UCSD-AML1 (cell line): ENCODE measurements at regions not wholly inside any gene's neighbourhood (a gene's known extent, or its start where the extent isn't known, plus 50 kb on each side); places are given as distances from the start of the nearest gene placed in this dataset.
"Not testable (repeated sequence)": the region's sequence is repeated elsewhere in the genome, so short reads cannot be mapped to it uniquely, and the experiment has no call there.

Experiments used
- DNase-seq: peaks from one replicate; lab custom pipeline; 2025; ENCODE audit not compliant: unreplicated experiment; lab: John Stamatoyannopoulos, UW

DNA sequence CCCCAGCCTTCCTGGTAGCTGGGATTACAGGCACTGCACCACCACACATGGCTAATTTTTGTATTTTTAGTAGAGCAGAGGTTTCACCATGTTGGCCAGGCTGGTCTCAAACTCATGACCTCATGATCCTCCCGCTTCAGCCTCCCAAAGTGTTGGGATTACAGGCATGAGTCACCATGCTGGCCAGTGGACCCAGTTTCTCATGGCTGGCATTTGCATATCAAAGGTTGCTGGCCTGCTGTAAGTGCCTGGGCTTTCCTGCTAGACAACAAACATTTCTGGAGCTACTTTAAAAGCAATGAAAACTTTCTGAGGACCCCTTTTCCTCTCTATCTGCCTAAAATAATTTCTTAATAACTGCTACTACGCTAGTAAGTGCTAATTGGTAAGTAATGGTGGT lies 228.2 kb downstream of the PCDH10 start:
- DNase-seq: no peak

DNA sequence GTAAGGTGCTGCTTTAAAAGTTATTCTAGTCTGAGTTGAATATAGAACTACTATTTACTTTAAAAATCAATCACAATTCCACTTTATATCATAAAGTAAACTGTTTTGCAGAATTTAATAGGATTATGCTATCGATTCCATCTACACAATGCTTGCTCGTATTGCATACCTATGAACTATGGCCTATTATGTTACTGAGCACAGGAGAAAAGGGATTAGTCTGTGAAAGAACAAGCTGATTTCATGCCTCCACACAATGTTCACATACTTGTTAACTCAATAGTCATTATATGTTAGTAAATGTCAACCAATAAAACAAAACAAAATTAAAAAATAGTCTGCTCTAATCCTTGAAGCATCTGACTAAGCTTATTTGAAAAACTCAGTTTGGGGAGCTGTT lies 223.6 kb downstream of the PCDH10 start:
- DNase-seq: no peak

DNA sequence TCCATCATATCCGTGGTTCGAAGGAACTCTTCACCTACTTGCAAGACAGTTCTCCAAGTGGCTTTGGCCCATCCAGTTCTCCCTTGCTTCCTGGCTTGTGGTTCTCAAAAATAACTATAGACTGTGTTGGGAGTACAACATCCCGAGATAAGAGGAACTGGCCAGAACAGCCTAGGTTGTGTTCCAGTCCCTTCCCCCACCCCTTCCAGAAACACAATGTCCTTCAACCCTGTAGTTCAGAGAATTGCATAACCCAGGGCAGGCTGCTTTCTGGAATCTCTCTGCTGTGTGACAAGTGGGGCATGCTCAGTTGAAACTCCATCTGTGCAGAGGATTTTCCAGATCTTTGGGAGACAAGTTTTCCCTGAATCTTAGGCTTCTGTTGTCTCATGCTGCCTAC lies 206.5 kb downstream of the PCDH10 start:
- no peak for DNase-seq

DNA sequence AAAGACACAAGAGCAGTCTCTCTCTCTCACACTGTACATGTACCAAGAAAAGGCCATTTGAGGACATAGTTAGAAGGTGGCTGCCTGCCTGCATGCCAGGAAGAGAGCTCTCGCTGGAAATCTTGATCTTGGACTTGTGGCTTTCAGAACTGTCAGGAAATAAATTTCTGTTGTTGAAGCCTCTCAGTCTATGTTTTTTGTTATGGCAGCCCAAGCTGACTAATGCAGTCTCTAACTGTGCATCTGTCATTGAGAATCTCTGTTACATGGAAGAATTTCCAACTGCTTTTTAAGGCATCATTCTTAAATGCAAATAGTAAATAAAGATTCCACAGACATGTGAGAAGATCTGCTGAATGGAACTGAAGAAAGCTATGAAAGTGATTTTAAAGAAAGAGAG lies 198.3 kb downstream of the PCDH10 start:
- no peak for DNase-seq

DNA sequence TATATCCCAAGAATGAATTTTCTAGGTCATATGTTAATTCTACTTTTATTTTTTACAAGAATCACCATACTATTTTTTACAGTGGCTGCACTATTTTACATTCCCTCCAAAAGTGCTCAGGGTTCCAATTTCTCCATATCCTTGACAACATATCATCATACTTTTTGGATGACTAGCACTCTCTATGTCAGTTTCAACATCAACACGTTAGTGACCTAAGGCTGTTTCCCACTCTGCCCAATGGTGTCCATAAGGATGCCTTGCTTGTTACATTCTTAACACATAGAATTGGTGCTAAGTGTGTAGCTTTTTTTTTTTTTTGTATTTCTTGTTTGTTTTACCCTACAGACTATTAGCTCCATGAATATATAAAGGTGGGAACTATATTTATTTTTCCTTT lies 175.4 kb downstream of the PCDH10 start:
- no peak for DNase-seq

DNA sequence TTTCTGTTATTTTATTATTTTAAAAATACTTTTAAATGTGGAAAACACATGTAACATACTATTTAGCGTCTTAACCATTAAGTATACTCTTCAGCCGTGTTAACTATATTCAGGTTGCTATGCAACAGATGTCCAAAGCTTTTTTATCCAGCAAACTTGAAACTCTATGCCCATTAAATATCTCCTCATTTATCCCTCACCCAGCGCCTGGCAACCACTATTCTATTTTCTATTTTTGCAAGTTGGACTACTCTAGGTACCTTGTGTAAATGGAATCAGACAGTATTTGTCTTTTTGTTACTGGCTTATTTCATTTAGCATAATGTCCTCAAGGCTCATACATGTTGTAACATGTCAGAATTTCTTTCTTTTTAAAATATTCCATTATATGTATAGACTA lies 174.6 kb downstream of the PCDH10 start:
- DNase-seq: no peak

DNA sequence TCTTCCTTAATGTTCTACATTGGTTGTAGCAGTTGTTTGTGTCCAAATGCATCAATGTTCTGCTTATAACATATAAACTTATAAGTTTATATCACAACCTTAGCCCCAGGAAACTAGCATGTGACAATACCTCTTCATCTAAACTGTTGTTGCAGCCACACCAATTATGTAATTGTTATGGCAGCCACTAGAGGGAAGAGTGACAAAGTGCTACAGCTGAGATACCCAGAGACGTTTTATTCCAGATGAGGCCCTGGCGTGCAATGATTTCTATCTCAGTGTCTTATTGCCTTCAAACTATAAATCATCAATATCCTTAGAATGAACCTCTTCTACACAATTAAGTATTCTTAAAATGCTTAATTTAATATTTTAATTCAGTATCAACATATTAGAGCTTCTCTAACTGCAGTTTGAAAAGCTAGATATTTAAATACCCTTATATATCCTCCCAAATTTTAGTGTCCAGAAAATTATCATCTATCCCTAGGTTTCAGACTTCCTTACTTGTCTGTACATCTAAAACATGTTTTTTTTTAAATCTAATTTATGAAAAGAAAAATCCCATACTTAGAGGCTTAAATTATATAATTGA lies 171.6 kb downstream of the PCDH10 start:
- DNase-seq: no peak

DNA sequence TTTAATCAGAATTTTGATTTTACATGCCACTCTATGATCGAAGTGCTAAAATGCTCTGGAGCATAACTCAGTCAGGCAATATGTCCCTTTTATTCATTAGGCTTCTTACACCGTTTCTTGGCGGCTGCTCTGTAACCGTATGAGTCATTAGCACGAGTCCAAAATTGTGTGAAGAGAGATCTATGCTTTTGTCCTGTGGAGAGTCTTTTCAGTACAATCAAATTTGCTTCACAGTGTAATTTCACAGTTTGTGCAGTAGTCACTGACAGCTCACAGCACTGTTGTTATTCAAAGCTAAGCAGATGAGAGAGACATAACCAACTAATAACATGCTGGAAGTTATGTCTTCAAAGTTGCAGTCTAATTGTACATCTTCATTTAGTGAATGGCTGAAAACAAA lies 167.8 kb downstream of the PCDH10 start:
- DNase-seq: no peak

DNA sequence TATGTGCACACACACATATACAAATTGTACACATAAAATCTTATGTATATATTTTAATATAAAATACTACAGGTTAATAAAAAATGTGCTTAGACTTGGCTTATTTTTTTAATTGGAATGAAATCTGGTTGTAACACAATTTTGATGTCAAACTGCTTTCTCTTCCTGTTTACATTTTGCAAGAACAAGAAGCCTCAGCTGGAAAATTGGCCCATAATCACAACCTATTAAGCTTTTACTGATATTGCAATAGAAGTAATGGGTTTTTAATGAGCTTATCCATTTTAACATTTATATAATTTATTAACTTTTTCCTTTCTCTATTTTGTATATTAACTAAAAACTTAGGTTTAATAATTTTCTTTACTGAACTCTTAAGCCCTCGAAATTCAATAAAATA lies 165.9 kb downstream of the PCDH10 start:
- DNase-seq: no peak

DNA sequence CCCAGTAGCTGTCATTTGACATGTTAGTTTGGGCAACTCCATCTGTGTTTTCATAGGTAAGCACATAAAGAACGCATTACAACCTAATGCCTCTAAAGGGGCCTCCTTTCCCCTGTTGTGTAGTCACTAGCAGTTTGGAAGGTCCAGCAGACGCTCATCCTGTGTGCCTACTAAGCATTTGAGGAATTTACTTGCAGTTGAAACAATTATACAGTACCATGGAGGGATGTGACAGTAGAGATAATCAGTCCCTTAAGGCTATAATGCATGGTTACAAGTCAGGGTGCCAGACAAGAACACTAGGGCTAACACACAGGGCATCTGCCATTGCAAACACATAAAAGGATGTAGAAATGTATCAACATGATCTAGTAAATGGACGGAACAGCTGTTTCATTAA lies 138.3 kb downstream of the PCDH10 start:
- no peak for DNase-seq

DNA sequence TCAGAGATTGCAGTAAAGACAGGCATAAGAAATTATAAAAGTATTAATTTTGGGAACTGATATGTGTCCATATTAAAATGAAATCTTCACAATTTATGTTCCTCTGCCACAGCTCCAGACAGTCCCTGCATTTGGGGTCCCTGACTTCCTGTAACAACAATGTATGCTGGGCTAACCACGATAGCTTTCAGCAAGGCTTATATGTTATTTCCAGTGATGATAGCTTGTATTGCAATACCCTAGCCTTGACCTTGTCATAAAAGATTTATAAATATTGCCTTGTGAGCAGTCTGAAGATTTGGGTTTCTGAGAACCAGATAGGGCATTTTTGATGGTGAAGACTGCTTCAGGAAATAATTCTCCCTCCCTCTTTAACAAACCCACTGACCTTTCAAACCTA lies 129.5 kb downstream of the PCDH10 start:
- no peak for DNase-seq

DNA sequence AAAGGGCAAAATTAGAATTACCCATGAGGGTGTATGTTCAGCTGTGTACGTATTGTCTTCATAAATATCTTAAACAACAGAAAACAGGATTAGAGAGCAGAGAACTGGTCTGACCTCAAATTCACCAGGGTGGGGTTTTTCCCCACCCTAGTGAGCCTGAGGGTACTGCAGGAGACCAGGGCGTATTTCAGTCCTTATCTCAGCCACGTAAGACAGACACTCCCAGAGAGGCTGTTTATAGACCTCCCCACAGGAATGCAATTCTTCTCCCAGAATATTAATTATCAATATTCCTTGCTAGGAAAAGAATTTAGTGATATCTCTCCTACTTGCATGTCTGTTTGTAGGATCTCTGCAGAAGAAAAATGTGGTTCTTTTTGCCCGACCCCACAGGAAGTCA lies 128.8 kb downstream of the PCDH10 start:
- DNase-seq: not testable (repeated sequence)

DNA sequence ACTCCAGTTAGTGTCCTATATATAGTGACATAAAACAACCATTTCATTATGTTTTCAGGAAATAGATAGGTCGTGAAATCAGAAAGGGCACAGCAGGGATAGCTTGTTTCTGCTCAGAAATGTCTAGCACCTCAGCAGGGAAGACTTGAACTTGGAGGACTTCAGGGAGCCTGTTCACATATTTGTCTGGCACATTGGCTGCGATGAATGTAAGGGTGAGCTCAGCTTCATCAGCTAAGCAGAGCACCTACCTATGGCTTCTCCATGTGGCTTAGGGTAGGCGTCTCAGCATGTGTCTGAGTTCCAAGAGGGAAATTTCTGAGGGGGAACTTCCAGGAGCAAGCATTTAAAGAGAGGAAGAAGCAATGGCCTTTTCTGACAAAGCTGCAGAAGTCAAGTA lies 126.2 kb downstream of the PCDH10 start:
- no peak for DNase-seq

DNA sequence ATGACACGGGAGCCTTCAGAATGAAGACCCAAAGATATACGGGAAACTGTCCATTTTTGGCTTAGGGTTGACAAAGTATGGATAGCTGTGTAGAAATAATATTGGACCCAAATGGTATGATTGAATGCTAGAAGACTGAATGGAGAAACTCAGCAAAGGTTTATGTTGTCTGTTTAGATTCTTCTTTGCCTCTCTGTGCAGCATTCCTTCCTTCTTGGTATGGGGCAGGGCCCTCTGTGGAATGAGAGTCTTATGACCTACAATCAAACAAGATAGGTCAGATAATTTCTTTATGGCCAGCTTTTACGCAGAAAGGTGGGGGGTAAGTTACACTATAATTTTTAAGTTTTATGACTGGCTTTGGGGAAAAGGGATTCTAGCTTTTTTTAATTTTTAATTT lies 124.3 kb downstream of the PCDH10 start:
- DNase-seq: no peak

DNA sequence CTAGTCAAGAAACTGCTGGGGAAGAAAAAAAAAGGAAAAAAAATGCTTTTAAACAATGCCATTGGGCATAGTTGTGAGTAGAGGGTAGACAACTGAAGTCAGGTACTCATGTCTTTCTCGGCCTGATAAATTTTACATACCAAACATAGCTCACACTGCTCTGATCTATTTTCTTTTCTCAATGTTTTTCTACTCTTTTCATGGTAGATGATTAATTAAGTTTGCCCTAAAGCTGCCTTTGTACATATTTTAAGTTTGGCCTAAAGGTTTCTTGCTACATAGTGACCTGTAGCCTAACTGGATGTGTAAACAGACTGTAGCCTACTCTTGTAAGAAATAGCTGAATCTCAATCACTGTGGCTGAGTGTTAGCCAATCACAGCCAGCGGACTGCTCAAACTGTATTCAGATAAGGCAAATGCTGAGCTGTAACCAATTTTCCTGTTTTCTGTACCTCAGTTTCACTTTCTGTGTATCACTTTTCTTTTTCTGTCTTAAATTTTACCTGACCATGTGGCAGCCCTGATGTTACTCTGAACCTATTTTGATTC lies 121.0 kb downstream of the PCDH10 start:
- no peak for DNase-seq

DNA sequence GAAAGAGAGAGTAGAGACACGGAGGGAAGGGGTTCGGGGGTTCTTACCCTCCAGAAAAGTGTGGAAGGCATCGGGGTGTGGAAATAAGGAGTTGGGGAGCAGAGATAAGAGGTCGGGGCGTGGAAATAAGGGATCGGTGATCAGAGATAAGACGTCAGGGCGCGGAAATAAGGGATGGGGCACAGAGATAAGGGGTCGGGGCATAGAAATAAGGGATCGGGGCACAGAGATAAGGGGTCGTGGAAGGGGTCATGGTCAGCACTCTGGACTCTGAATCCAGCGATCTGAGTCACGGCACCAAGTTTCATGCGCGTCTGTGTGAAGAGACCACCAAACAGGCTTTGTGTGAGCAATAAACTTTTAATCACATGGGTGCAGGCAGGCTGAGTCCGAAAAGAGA lies 119.1 kb downstream of the PCDH10 start:
- DNase-seq: no peak

DNA sequence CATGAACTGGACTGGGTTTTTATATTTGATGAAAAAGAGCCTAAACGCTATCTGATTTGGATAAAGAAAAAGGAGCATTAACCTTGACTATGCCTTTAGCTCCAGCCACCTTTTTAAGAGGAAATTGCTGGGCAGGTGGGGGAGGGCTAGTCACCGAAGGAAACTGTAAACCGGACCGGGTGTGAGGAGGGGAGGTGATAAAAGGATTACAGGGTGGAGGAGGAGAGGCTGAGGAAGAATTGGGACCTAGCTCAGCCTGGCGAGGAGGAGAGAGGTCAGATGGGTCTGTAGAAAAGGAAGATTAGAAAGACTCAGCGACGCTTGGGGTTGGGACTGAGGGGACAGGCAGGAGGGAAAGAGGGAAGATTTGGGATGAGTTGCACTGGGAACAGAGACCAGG lies 118.4 kb downstream of the PCDH10 start:
- DNase-seq: not testable (repeated sequence)

DNA sequence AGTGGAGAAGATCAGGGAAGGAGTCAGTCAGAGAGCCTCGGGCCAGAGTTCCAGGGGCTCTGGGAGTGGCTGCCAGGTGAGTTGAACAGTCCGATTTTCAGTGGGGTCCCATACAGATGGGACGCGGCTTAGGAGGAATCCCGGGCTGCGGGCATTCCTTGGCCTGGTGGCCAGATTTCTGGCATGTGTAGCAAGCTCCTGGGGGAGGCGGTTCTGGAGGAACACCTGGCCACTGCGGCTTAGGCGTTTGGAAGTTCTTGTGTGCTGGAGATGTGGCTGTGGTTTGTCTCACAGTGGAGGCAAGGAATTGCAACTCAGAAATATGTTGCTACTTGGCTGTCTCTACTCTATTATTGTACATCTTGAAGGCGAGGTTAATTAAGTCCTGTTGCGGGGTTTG lies 117.9 kb downstream of the PCDH10 start:
- DNase-seq: not testable (repeated sequence)

DNA sequence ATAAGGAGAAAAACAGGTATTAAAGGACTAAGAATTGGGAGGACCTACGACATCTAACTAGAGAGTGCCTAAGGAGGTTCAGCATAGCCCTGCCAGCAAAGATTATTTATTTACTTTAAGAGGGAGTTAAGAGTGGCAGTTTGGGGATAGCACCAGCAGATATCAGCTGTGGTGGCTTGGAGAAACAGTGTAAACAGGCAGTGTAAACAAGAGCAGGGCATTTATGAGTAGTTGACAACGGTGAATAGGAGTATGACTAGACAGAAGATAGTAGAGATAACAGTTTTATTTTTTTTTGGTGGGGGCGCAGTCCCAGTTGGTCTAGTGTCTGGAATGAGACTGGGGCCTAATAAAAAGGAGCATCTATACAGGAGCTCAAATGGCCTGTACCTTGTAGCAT lies 115.2 kb downstream of the PCDH10 start:
- DNase-seq: not testable (repeated sequence)

DNA sequence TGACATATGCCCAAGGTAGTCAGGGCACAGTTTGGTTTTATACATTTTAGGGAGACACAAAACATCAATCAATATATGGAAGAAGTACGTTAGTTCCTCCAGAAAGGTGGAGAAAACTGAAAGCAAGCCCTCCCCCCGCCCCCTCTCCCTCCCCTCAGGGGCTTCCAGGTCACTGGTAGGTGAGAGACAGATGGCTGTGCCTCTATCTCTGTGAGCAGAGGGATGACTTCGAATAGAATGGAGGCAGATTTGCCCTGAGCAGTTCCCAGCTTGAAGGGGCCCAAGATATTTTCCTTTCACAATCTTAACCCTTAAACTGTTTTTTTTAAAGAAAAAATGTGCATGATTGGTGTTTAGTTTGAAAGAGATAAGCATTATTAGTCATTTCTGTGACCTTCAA lies 114.0 kb downstream of the PCDH10 start:
- no peak for DNase-seq

DNA sequence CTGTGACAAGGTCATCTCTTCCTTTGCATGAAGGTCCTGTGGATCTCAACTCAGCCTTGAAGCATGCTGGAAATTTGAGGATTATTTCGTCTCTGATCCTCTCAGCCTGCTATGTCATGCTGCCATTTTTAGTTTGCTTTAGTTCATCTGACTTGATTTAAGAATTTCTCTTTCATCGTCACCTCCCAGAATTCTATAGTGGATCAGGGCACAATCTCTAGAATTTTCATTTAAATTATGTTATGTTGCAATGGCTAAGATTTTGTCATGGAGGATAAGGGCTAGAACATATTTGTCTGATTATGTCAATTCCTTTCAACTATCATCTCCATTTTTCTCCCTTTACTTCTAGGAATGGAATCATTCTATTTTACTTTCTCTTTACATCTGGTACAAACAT lies 98.8 kb downstream of the PCDH10 start:
- no peak for DNase-seq

DNA sequence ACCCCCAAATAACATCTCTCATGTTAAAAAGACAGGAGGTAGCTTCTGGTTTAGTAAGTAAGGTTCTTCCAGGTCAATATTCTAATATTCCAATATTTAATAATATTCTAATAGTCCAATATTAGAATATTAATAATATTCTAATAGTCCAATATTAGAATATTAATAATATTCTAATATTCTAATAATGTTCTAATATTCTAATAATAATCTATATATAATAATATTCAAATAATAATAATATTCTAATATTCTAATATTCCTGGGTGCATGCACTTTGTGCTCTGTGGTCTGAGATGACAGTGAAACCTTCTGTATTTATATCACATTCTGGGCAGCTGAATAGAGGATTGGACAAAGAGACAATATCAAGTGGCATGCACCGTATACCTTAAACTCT lies 96.1 kb downstream of the PCDH10 start:
- no peak for DNase-seq
